DMS153 treated with DMSO at 0.1 percent for 48 hours (cell line): ENCODE measurements at regions not wholly inside any gene's neighbourhood (a gene's known extent, or its start where the extent isn't known, plus 50 kb on each side); places are given as distances from the start of the nearest gene placed in this dataset.
"Not testable (repeated sequence)": the region's sequence is repeated elsewhere in the genome, so short reads cannot be mapped to it uniquely, and the experiment has no call there.

ENCODE experiments used
- DNase-seq: peaks from one replicate; lab custom pipeline; 2025; ENCODE audit not compliant: unreplicated experiment; lab: John Stamatoyannopoulos, UW

GRCh38 chr6:50457351-50457750 lies 256.0 kb upstream of the TFAP2D start:
- DNase-seq: no peak

- no peak for DNase-seq
Measured at GRCh38 chr6:50461696-50462095, 251.6 kb upstream of the TFAP2D start.

- DNase-seq: no peak
Measured at GRCh38 chr6:50463931-50464330, 249.4 kb upstream of the TFAP2D start.

GRCh38 chr6:50467931-50468330 lies 245.4 kb upstream of the TFAP2D start:
- DNase-seq: no peak

GRCh38 chr6:50471041-50471440 lies 242.3 kb upstream of the TFAP2D start:
- no peak for DNase-seq

GRCh38 chr6:50510361-50510760 lies 203.0 kb upstream of the TFAP2D start:
- DNase-seq: no peak

- DNase-seq: no peak
Measured at GRCh38 chr6:50520326-50521266, 192.7 kb upstream of the TFAP2D start.

- DNase-seq: no peak
Measured at GRCh38 chr6:50524341-50524740, 189.0 kb upstream of the TFAP2D start.

GRCh38 chr6:50527985-50528384 lies 185.3 kb upstream of the TFAP2D start:
- no peak for DNase-seq

GRCh38 chr6:50539447-50539846 lies 173.9 kb upstream of the TFAP2D start:
- DNase-seq: no peak

GRCh38 chr6:50541941-50542340 lies 171.4 kb upstream of the TFAP2D start:
- DNase-seq: no peak

GRCh38 chr6:50543666-50544065 lies 169.7 kb upstream of the TFAP2D start:
- no peak for DNase-seq

- DNase-seq: no peak
Measured at GRCh38 chr6:50549026-50549425, 164.3 kb upstream of the TFAP2D start.

- no peak for DNase-seq
Measured at GRCh38 chr6:50549475-50549874, 163.9 kb upstream of the TFAP2D start.

- DNase-seq: no peak
Measured at GRCh38 chr6:50555982-50556381, 157.3 kb upstream of the TFAP2D start.

- DNase-seq: no peak
Measured at GRCh38 chr6:50565004-50565403, 148.3 kb upstream of the TFAP2D start.

- DNase-seq: not testable (repeated sequence)
Measured at GRCh38 chr6:50571230-50571629, 142.1 kb upstream of the TFAP2D start.

GRCh38 chr6:50585441-50586330 lies 127.6 kb upstream of the TFAP2D start:
- no peak for DNase-seq

GRCh38 chr6:50586331-50586675 lies 127.0 kb upstream of the TFAP2D start:
- DNase-seq: no peak

GRCh38 chr6:50589751-50590470 lies 123.4 kb upstream of the TFAP2D start:
- DNase-seq: no peak

- DNase-seq: no peak
Measured at GRCh38 chr6:50591135-50591534, 122.2 kb upstream of the TFAP2D start.
